H9 (cell line): ENCODE measurements at regions not wholly inside any gene's neighbourhood (a gene's known extent, or its start where the extent isn't known, plus 50 kb on each side); places are given as distances from the start of the nearest gene placed in this dataset.

Experiments
- DNase-seq: peaks from one replicate; pipeline ENCODE4 v3.0.0-alpha.2; 2017
- H2AFZ ChIP-seq: one replicate; pipeline ENCODE4 v1.6.1; 2013; ENCODE audit warnings: mild to moderate bottlenecking, low read length, control low read depth, moderate library complexity
- H2AK5ac ChIP-seq: 2 replicates; pipeline ENCODE4 v1.6.1; 2013; ENCODE audit warnings: low read length, control low read depth, mixed read lengths; ENCODE audit not compliant: insufficient read length
- H2BK120ac ChIP-seq: one replicate; pipeline ENCODE4 v1.6.1; 2013; ENCODE audit warnings: low read depth, mild to moderate bottlenecking, low read length, control low read depth, inconsistent platforms; ENCODE audit not compliant: poor library complexity, severe bottlenecking
- H2BK12ac ChIP-seq: 2 replicates; pipeline ENCODE4 v1.6.1; 2013; ENCODE audit warnings: low read length, control low read depth, mixed read lengths, low read depth; ENCODE audit not compliant: insufficient read length
- H2BK15ac ChIP-seq: 2 replicates; pipeline ENCODE4 v1.6.1; 2013; ENCODE audit warnings: low read depth, low read length, control low read depth
- H2BK20ac ChIP-seq: one replicate; pipeline ENCODE4 v1.6.1; 2013; ENCODE audit warnings: low read depth, mild to moderate bottlenecking, low read length, control low read depth, inconsistent platforms; ENCODE audit not compliant: poor library complexity, severe bottlenecking
- H2BK5ac ChIP-seq: 2 replicates; pipeline ENCODE4 v1.6.1; 2013; ENCODE audit warnings: low read length, control low read depth, mixed read lengths; ENCODE audit not compliant: insufficient read length
- H3K14ac ChIP-seq: 2 replicates; pipeline ENCODE4 v1.6.1; 2013; ENCODE audit warnings: low read length, control low read depth; ENCODE audit not compliant: insufficient read depth
- H3K18ac ChIP-seq: 2 replicates; pipeline ENCODE4 v1.6.1; 2013; ENCODE audit warnings: low read depth, mild to moderate bottlenecking, mixed read lengths, low read length, control low read depth; ENCODE audit not compliant: insufficient read length
- H3K23ac ChIP-seq: 2 replicates; pipeline ENCODE4 v1.6.1; 2013; ENCODE audit warnings: low read length, control low read depth, mixed read lengths, low read depth; ENCODE audit not compliant: insufficient read length
- H3K23me2 ChIP-seq: 2 replicates; pipeline ENCODE4 v1.6.1; 2013; ENCODE audit warnings: low read depth, mild to moderate bottlenecking, mixed read lengths, low read length, control low read depth; ENCODE audit not compliant: insufficient read length, poor library complexity, severe bottlenecking
- H3K27ac ChIP-seq: 2 replicates; pipeline ENCODE4 v1.5.1; 2013; ENCODE audit warnings: low read length, control low read depth, mixed read lengths, low read depth; ENCODE audit not compliant: insufficient read length
- H3K27me3 ChIP-seq: 2 replicates; pipeline ENCODE4 v1.6.1; 2013; ENCODE audit warnings: low read length, control low read depth, inconsistent platforms; ENCODE audit not compliant: insufficient read depth
- H3K4ac ChIP-seq: 2 replicates; pipeline ENCODE4 v1.6.1; 2013; ENCODE audit warnings: low read depth, mild to moderate bottlenecking, control low read depth, inconsistent platforms, low read length, moderate library complexity
- H3K4me1 ChIP-seq: 2 replicates; pipeline ENCODE4 v1.6.1; 2013; ENCODE audit warnings: low read length, control low read depth, inconsistent platforms; ENCODE audit not compliant: insufficient read depth
- H3K4me2 ChIP-seq: 2 replicates; pipeline ENCODE4 v1.6.1; 2013; ENCODE audit warnings: low read length, control low read depth, mixed read lengths; ENCODE audit not compliant: insufficient read length, insufficient read depth
- H3K56ac ChIP-seq: 2 replicates; pipeline ENCODE4 v1.6.1; 2013; ENCODE audit warnings: low read depth, mild to moderate bottlenecking, mixed read lengths, low read length, control low read depth; ENCODE audit not compliant: insufficient read length
- H3K79me1 ChIP-seq: 2 replicates; pipeline ENCODE4 v1.6.1; 2013; ENCODE audit warnings: low read depth, mild to moderate bottlenecking, moderate library complexity, low read length, control low read depth, inconsistent platforms; ENCODE audit not compliant: insufficient read depth, poor library complexity, severe bottlenecking
- H3K79me2 ChIP-seq: 2 replicates; pipeline ENCODE4 v1.6.1; 2013; ENCODE audit warnings: low read length, control low read depth, inconsistent platforms; ENCODE audit not compliant: insufficient read depth
- H3K9ac ChIP-seq: 2 replicates; pipeline ENCODE4 v1.6.1; 2013; ENCODE audit warnings: low read length, control low read depth, mixed read lengths; ENCODE audit not compliant: insufficient read length; ENCODE audit errors: extremely low read depth
- H3K9me3 ChIP-seq: one replicate; pipeline ENCODE4 v1.6.1; 2013; ENCODE audit warnings: low read depth, low read length, inconsistent platforms; ENCODE audit not compliant: control insufficient read depth
- H3T11ph ChIP-seq: one replicate; pipeline ENCODE4 v1.6.1; 2013; ENCODE audit warnings: mild to moderate bottlenecking, low read length, control low read depth, inconsistent platforms
- H4K20me1 ChIP-seq: one replicate; pipeline ENCODE4 v1.6.1; 2013; ENCODE audit not compliant: control insufficient read depth, insufficient read length, insufficient read depth
- H4K5ac ChIP-seq: 2 replicates; pipeline ENCODE4 v1.6.1; 2013; ENCODE audit warnings: low read depth, mild to moderate bottlenecking, mixed read lengths, low read length, control low read depth; ENCODE audit not compliant: insufficient read length
- H4K8ac ChIP-seq: replicated peaks from 2 replicates; pipeline ENCODE4 v1.6.1; 2013; ENCODE audit warnings: low read length, control low read depth, mixed read lengths, low read depth; ENCODE audit not compliant: insufficient read length
- H4K91ac ChIP-seq: 2 replicates; pipeline ENCODE4 v1.6.1; 2013; ENCODE audit warnings: low read depth, mild to moderate bottlenecking, moderate library complexity, mixed read lengths, low read length, control low read depth; ENCODE audit not compliant: insufficient read length
- H3K27ac Mint-ChIP-seq, 3 experiments: 2 replicates in 2 of 3; 3 replicates in 1 of 3; pipeline ENCODE4 v1.8.0; 2020 to 2021; ENCODE audit warnings: mixed read lengths in 3 of 3, mild to moderate bottlenecking in 1 of 3, moderate library complexity in 1 of 3
- H3K27me3 Mint-ChIP-seq: 2 replicates; pipeline ENCODE4 v1.8.0; 2021; ENCODE audit warnings: low read depth, mild to moderate bottlenecking, moderate library complexity, mixed read lengths
- H3K36me3 Mint-ChIP-seq, 3 experiments: 2 replicates in 2 of 3; 3 replicates in 1 of 3; pipeline ENCODE4 v1.8.0; 2020 to 2021; ENCODE audit warnings: low read depth in 3 of 3, mixed read lengths in 3 of 3; ENCODE audit not compliant: insufficient read depth in 1 of 3
- H3K4me1 Mint-ChIP-seq, 2 experiments: 2 replicates each; pipeline ENCODE4 v1.8.0; 2020; ENCODE audit warnings: mixed read lengths in 2 of 2
- H3K4me3 Mint-ChIP-seq, 2 experiments: 2 replicates in 1 of 2; 3 replicates in 1 of 2; pipeline ENCODE4 v1.8.0; 2020 to 2021; ENCODE audit warnings: mild to moderate bottlenecking in 2 of 2, mixed read lengths in 2 of 2, moderate library complexity in 1 of 2
- H3K9me3 Mint-ChIP-seq, 2 experiments: 2 replicates in 1 of 2; 3 replicates in 1 of 2; pipeline ENCODE4 v1.8.0; 2020; ENCODE audit warnings: mild to moderate bottlenecking in 2 of 2, mixed read lengths in 2 of 2, moderate library complexity in 1 of 2
- CTCF ChIP-seq: fragments of 200-600 bp; sonication (generic); conservative IDR thresholded peaks from 3 replicates; pipeline ENCODE4 v1.8.0; 2021; ENCODE audit warnings: antibody characterized with exemption, mild to moderate bottlenecking

- no peak for TF ChIP-seq CTCF
- DNase-seq = no peak
- Histone ChIP-seq H2AK5ac (no peak overlapping the region), H3K4me2 (no peak overlapping the region), H2BK15ac (no peak overlapping the region), H4K5ac (no peak overlapping the region), H3K27ac (no peak overlapping the region), H2AFZ (no peak overlapping the region), H2BK5ac (no peak overlapping the region), H3K79me1 (no peaks in the 10 kb centered on the region), H3K9ac (no peak overlapping the region), H3K4me1 (no peaks in the 10 kb centered on the region), H3K9me3 (no peaks in the 10 kb centered on the region), H4K8ac (no peak overlapping the region), H2BK20ac (no peak overlapping the region), H3K23ac (no peak overlapping the region), H3K23me2 (no peaks in the 10 kb centered on the region), H3K4ac (no peak overlapping the region), H4K20me1 (no peaks in the 10 kb centered on the region), H2BK120ac (no peak overlapping the region), H3K56ac (no peak overlapping the region), H3T11ph (no peak overlapping the region), H4K91ac (no peak overlapping the region), H3K14ac (no peak overlapping the region), H3K79me2 (no peaks in the 10 kb centered on the region), H3K18ac (no peak overlapping the region), H2BK12ac (no peak overlapping the region), H3K27me3 (no peaks in the 10 kb centered on the region)
- H3K4me1 Mint-ChIP-seq = peaks cover 10 to 13% of the 10 kb centered on the region in 2 experiments
- H3K27ac Mint-ChIP-seq = no peak overlapping the region
- H3K4me3 Mint-ChIP-seq = no peak overlapping the region
- H3K27me3 Mint-ChIP-seq = no peaks in the 10 kb centered on the region
- H3K9me3 Mint-ChIP-seq = peaks cover 3% of the 10 kb centered on the region in 2 experiments; a peak in 4 of 5 replicates
- H3K36me3 Mint-ChIP-seq = peaks cover 0 to 10% (median 0%) of the 10 kb centered on the region in 3 experiments; a peak in 4 of 7 replicates
Measured at GRCh38 chr4:128615197-128615596, 194.3 kb upstream of the JADE1 start.
